Left ventricle myocardium superior (tissue), 1 donor: ENCODE measurements at regions not wholly inside any gene's neighbourhood (a gene's known extent, or its start where the extent isn't known, plus 50 kb on each side); places are given as distances from the start of the nearest gene placed in this dataset.
"Not testable (repeated sequence)": the region's sequence is repeated elsewhere in the genome, so short reads cannot be mapped to it uniquely, and the experiment has no call there.

Experiments
- ATAC-seq: fragments of 200-7000 bp; cut with Tn5 transposase; one replicate; pipeline ENCODE4 v1.9.1; 2020; ENCODE audit warnings: mild to moderate bottlenecking, moderate library complexity
- DNase-seq: peaks from one replicate; pipeline ENCODE4 v3.0.0-alpha.2; 2020
- intact Hi-C: fragments of 100-400 bp; cut with micrococcal nuclease; formaldehyde crosslinking; loops from one replicate; pipeline ENCODE4 v1.11.0; 2022
- donor health status: DM: no; HTN: yes; CAD: no; lungs with severe emphysema.

GRCh38 chr11:92050305-92050704, 174.3 kb upstream of the FAT3 start:
- intact Hi-C loops: no loop called here
- ATAC-seq: no peak
- no peak for DNase-seq

- intact Hi-C loops: no loop called here
- ATAC-seq (no peak), DNase-seq (no peak)
These were observed 176.2 kb upstream of the FAT3 start for GRCh38 chr11:92048415-92048814.

GRCh38 chr11:92046103-92046502, 178.5 kb upstream of the FAT3 start:
- ATAC-seq (no peak), DNase-seq (no peak)
- intact Hi-C loops: no loop called here

GRCh38 chr11:92045301-92045700, 179.3 kb upstream of the FAT3 start:
- DNase-seq: no peak
- intact Hi-C loops: no loop called here
- ATAC-seq: no peak

- no peak for ATAC-seq
- intact Hi-C loops: no loop called here
- no peak for DNase-seq
These were observed 189.1 kb upstream of the FAT3 start for GRCh38 chr11:92035488-92035887.

- ATAC-seq, intact Hi-C loops, DNase-seq: not testable (repeated sequence)
These were observed 197.5 kb upstream of the FAT3 start for GRCh38 chr11:92027136-92027535.

- intact Hi-C loops: no loop called here
- no peak for DNase-seq
These were observed 198.0 kb upstream of the FAT3 start for GRCh38 chr11:92026664-92027063.

GRCh38 chr11:92024788-92025187, 199.8 kb upstream of the FAT3 start:
- ATAC-seq (no peak), DNase-seq (no peak)
- intact Hi-C loops: no loop called here

More at GRCh38 chr11:92026664-92027063, 198.0 kb upstream of the FAT3 start:
- ATAC-seq: no peak

- DNase-seq: no peak
- ATAC-seq: no peak
- intact Hi-C loops: no loop called here
These were observed 202.1 kb upstream of the FAT3 start for GRCh38 chr11:92022499-92022898.

GRCh38 chr11:92018332-92018731, 206.3 kb upstream of the FAT3 start:
- peak; percentile 53 for ATAC-seq
- intact Hi-C loops: no loop called here
- DNase-seq: no peak

GRCh38 chr11:92008249-92008648, 216.4 kb upstream of the FAT3 start:
- ATAC-seq: no peak
- intact Hi-C loops: no loop called here
- DNase-seq: no peak

GRCh38 chr11:92002568-92002967, 222.1 kb upstream of the FAT3 start:
- ATAC-seq: no peak
- DNase-seq: no peak
- intact Hi-C loops: no loop called here

GRCh38 chr11:91998481-91998880, 226.1 kb upstream of the FAT3 start:
- intact Hi-C loops: no loop called here
- DNase-seq (no peak), ATAC-seq (no peak)

GRCh38 chr11:91997226-91997625, 227.4 kb upstream of the FAT3 start:
- ATAC-seq (no peak), DNase-seq (no peak)
- intact Hi-C loops: no loop called here

- no peak for DNase-seq
- intact Hi-C loops: no loop called here
- ATAC-seq: no peak
These were observed 228.1 kb upstream of the FAT3 start for GRCh38 chr11:91996526-91996925.

- DNase-seq: not testable (repeated sequence)
These were observed 236.2 kb upstream of the FAT3 start for GRCh38 chr11:91988443-91988842.

GRCh38 chr11:91986218-91986617, 238.4 kb upstream of the FAT3 start:
- DNase-seq: no peak
- no peak for ATAC-seq
- intact Hi-C loops: no loop called here

More at GRCh38 chr11:91988443-91988842, 236.2 kb upstream of the FAT3 start:
- intact Hi-C loops, ATAC-seq: not testable (repeated sequence)

GRCh38 chr11:91984033-91984584, 240.5 kb upstream of the FAT3 start:
- no peak for ATAC-seq
- intact Hi-C loops: no loop called here

GRCh38 chr11:91981995-91982394, 242.6 kb upstream of the FAT3 start:
- intact Hi-C loops: no loop called here
- DNase-seq: peak; percentile 28

More at GRCh38 chr11:91984033-91984584, 240.5 kb upstream of the FAT3 start:
- DNase-seq: no peak

GRCh38 chr11:91979775-91980174, 244.8 kb upstream of the FAT3 start:
- ATAC-seq (no peak), DNase-seq (no peak)
- intact Hi-C loops: no loop called here

More at GRCh38 chr11:91981995-91982394, 242.6 kb upstream of the FAT3 start:
- peak; percentile 85 for ATAC-seq

GRCh38 chr11:91978747-91979146, 245.9 kb upstream of the FAT3 start:
- intact Hi-C loops: no loop called here
- DNase-seq (no peak), ATAC-seq (no peak)
